ENCODE measurements at regions not wholly inside any gene's neighbourhood (a gene's known extent, or its start where the extent isn't known, plus 50 kb on each side); places are given as distances from the start of the nearest gene placed in this dataset.

GRCh38 chr9:105069696-105070095 is 141.7 kb upstream of the ABCA1 start:
- TF ChIP-seq, protein P1, sequence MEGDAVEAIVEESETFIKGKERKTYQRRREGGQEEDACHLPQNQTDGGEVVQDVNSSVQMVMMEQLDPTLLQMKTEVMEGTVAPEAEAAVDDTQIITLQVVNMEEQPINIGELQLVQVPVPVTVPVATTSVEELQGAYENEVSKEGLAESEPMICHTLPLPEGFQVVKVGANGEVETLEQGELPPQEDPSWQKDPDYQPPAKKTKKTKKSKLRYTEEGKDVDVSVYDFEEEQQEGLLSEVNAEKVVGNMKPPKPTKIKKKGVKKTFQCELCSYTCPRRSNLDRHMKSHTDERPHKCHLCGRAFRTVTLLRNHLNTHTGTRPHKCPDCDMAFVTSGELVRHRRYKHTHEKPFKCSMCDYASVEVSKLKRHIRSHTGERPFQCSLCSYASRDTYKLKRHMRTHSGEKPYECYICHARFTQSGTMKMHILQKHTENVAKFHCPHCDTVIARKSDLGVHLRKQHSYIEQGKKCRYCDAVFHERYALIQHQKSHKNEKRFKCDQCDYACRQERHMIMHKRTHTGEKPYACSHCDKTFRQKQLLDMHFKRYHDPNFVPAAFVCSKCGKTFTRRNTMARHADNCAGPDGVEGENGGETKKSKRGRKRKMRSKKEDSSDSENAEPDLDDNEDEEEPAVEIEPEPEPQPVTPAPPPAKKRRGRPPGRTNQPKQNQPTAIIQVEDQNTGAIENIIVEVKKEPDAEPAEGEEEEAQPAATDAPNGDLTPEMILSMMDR (conservative IDR thresholded peaks at IDR 0.05), result no peak
- peaks cover 8% of the 10 kb centered on the region for H3K9me3 ChIP-seq (ENCODE audit: control insufficient read depth, low read length)
- Mint-ChIP-seq H3K4me3 (no peak overlapping the region), H3K27me3 (ENCODE audit: insufficient read depth) (no peaks in the 10 kb centered on the region), H3K36me3 (ENCODE audit: low read depth) (no peaks in the 10 kb centered on the region), H3K4me1 (peaks cover 14% of the 10 kb centered on the region), H3K27ac (no peak overlapping the region), H3K9me3 (peaks cover 5% of the 10 kb centered on the region)
- no peak overlapping the region for H3K9ac ChIP-seq (ENCODE audit: extremely low read depth, low read length, poor library complexity, severe bottlenecking)
- no peak overlapping the region for H3K4me3 ChIP-seq (ENCODE audit: low read length)
- H3K4me1 ChIP-seq (ENCODE audit: control insufficient read depth, insufficient read depth, low read length), result peaks cover 6% of the 10 kb centered on the region
- no peaks in the 10 kb centered on the region for H3K36me3 ChIP-seq (ENCODE audit: control insufficient read depth, insufficient read depth, low read length)
- no peak for DNase-seq
- no peak overlapping the region for H3K27ac ChIP-seq (ENCODE audit: low read depth, low read length)
- 85 to 92% methylated on average over 1 of the region's 1 CpG for WGBS, 2 experiments (ENCODE audit: insufficient coverage in 1 of 2, insufficient read length in 1 of 2)
- no peaks in the 10 kb centered on the region for H3K27me3 ChIP-seq (ENCODE audit: control insufficient read depth, insufficient read depth, low read length, poor library complexity, severe bottlenecking)

DNA sequence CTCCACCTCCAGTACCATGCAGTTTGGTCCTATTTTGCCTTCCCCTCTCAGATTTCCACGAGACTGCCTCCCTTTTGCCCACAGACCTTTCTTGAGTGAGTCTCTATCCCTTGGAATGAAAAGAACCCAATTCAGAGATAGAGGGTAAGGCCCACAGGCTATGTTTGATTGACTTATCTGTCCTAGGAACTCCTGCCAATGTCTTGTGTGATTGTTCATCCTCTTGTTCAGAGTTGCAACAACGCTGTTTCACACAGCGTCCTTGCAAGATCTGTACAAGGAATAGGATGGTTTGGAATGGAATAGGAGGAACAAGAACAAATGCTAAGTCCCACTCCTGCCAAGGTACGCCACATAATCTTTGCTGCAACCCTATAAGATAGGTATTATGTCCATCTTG is 142.2 kb upstream of the ABCA1 start:
- no peaks in the 10 kb centered on the region for H3K27me3 Mint-ChIP-seq (ENCODE audit: insufficient read depth)
- H3K36me3 Mint-ChIP-seq (ENCODE audit: low read depth), result no peaks in the 10 kb centered on the region
- no peak overlapping the region for H3K27ac ChIP-seq (ENCODE audit: low read depth, low read length)
- H3K4me1 Mint-ChIP-seq, result peaks cover 9% of the 10 kb centered on the region
- no peak overlapping the region for H3K4me3 Mint-ChIP-seq
- peaks cover 1% of the 10 kb centered on the region for H3K4me1 ChIP-seq (ENCODE audit: control insufficient read depth, insufficient read depth, low read length)
- no peak overlapping the region for H3K4me3 ChIP-seq (ENCODE audit: low read length)
- TF ChIP-seq, protein P1 (conservative IDR thresholded peaks at IDR 0.05), result no peak
- no peaks in the 10 kb centered on the region for H3K27me3 ChIP-seq (ENCODE audit: control insufficient read depth, insufficient read depth, low read length, poor library complexity, severe bottlenecking)
- H3K9me3 ChIP-seq (ENCODE audit: control insufficient read depth, low read length), result peaks cover 8% of the 10 kb centered on the region
- 91 to 95% methylated on average over 1 to 4 of the region's 4 CpGs for WGBS, 2 experiments (ENCODE audit: insufficient coverage in 1 of 2, insufficient read length in 1 of 2)
- no peaks in the 10 kb centered on the region for H3K36me3 ChIP-seq (ENCODE audit: control insufficient read depth, insufficient read depth, low read length)
- DNase-seq, result no peak
- no peak overlapping the region for H3K9ac ChIP-seq (ENCODE audit: extremely low read depth, low read length, poor library complexity, severe bottlenecking)
- no peak overlapping the region for H3K27ac Mint-ChIP-seq
- H3K9me3 Mint-ChIP-seq, result peaks cover 5% of the 10 kb centered on the region

DNA sequence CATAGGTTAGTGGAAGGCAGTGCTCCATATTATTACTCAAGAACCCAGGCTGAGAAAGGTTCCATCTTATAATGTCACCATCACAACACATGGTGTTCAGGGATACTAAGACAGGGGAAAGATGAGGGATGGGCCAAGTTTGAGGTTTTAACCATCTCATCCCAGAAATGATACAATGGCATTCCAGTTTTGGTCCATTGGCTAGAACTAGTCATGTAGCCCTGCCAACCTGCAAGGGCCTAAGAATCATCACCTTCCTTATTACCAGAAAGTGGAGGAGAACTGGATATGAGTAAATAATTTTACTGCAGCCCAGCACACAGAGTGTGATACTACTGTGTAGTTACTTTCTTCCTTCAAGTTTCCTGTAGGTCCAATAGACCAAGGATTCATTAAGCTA is 144.5 kb upstream of the ABCA1 start:
- Mint-ChIP-seq H3K27ac (no peak overlapping the region), H3K4me3 (no peak overlapping the region), H3K27me3 (ENCODE audit: insufficient read depth) (no peaks in the 10 kb centered on the region), H3K4me1 (peaks cover 4% of the 10 kb centered on the region), H3K9me3 (peaks cover 5% of the 10 kb centered on the region), H3K36me3 (ENCODE audit: low read depth) (no peaks in the 10 kb centered on the region)
- peaks cover 8% of the 10 kb centered on the region for H3K9me3 ChIP-seq (ENCODE audit: control insufficient read depth, low read length)
- no peak overlapping the region for H3K27ac ChIP-seq (ENCODE audit: low read depth, low read length)
- no peaks in the 10 kb centered on the region for H3K4me1 ChIP-seq (ENCODE audit: control insufficient read depth, insufficient read depth, low read length)
- H3K36me3 ChIP-seq (ENCODE audit: control insufficient read depth, insufficient read depth, low read length), result no peaks in the 10 kb centered on the region
- no peaks in the 10 kb centered on the region for H3K27me3 ChIP-seq (ENCODE audit: control insufficient read depth, insufficient read depth, low read length, poor library complexity, severe bottlenecking)
- H3K4me3 ChIP-seq (ENCODE audit: low read length), result no peak overlapping the region
- no peak for DNase-seq
- no peak overlapping the region for H3K9ac ChIP-seq (ENCODE audit: extremely low read depth, low read length, poor library complexity, severe bottlenecking)
- TF ChIP-seq, protein P1 (conservative IDR thresholded peaks at IDR 0.05), result no peak

All from endodermal cell (in vitro differentiated cells).